BJ (cell line): ENCODE measurements at regions not wholly inside any gene's neighbourhood (a gene's known extent, or its start where the extent isn't known, plus 50 kb on each side); places are given as distances from the start of the nearest gene placed in this dataset.

Source experiments
- CTCF ChIA-PET: fragments of 350-600 bp; formaldehyde crosslinking; extraction: SDS; loops from one replicate; lab custom pipeline; 2021; ENCODE audit warnings: antibody characterized with exemption, inconsistent platforms; lab: Yijun Ruan, JAX
- POLR2A ChIA-PET: fragments of 300-600 bp; sonication (Branson Sonifier 250); formaldehyde crosslinking; extraction: SDS; loops from one replicate; lab custom pipeline; 2021; ENCODE audit warnings: antibody characterized with exemption; lab: Charles Lee
- DNase-seq: peaks from one replicate; pipeline ENCODE4 v3.0.0-alpha.2; 2011; ENCODE audit warnings: low read depth
- H3K27me3 ChIP-seq: 2 replicates; pipeline ENCODE4 v1.6.0; 2011; ENCODE audit warnings: low read length; ENCODE audit not compliant: control insufficient read depth, insufficient read depth
- H3K36me3 ChIP-seq: 2 replicates; pipeline ENCODE4 v1.5.1; 2011; ENCODE audit warnings: low read length; ENCODE audit not compliant: control insufficient read depth, insufficient read depth
- H3K4me3 ChIP-seq: 2 replicates; pipeline ENCODE4 v1.5.1; 2011; ENCODE audit warnings: low read depth, mild to moderate bottlenecking, control low read depth, low read length
- CTCF ChIP-seq: IDR thresholded peaks from 2 replicates; pipeline ENCODE4 v1.5.1; 2011; ENCODE audit warnings: low read depth, mild to moderate bottlenecking, control low read depth, inconsistent platforms, low read length, moderate library complexity; ENCODE audit not compliant: insufficient read depth

GRCh38 chr2:188117706-188118105, 174.0 kb upstream of the GULP1 start:
- H3K27me3 ChIP-seq = no peaks in the 10 kb centered on the region
- DNase-seq = no peak
- TF ChIP-seq CTCF = no peak

GRCh38 chr2:188118431-188118830, 173.2 kb upstream of the GULP1 start:
- CTCF ChIA-PET = no interaction called here
- Histone ChIP-seq H3K27me3 (no peaks in the 10 kb centered on the region), H3K36me3 (no peaks in the 10 kb centered on the region), H3K4me3 (no peak overlapping the region)
- no peak for DNase-seq
- POLR2A ChIA-PET = no interaction called here
- TF ChIP-seq CTCF = no peak

More at GRCh38 chr2:188117706-188118105, 174.0 kb upstream of the GULP1 start:
- POLR2A ChIA-PET = no interaction called here
- Histone ChIP-seq H3K36me3 (no peaks in the 10 kb centered on the region), H3K4me3 (no peak overlapping the region)
- CTCF ChIA-PET = no interaction called here

GRCh38 chr2:188119112-188119838, 172.4 kb upstream of the GULP1 start:
- DNase-seq = no peak
- CTCF ChIA-PET = interaction anchor here (0.5 to 1.0 kb wide), 2 partner anchors 49 to 250 kb away, joined by 3 read pairs; no protein-coding TSS in a partner anchor
- POLR2A ChIA-PET = no interaction called here
- no peak for TF ChIP-seq CTCF
- Histone ChIP-seq H3K27me3 (no peaks in the 10 kb centered on the region), H3K4me3 (no peak overlapping the region), H3K36me3 (no peaks in the 10 kb centered on the region)

GRCh38 chr2:188122985-188123384, 168.7 kb upstream of the GULP1 start:
- no peak overlapping the region for H3K4me3 ChIP-seq
- TF ChIP-seq CTCF = no peak
- no peaks in the 10 kb centered on the region for H3K27me3 ChIP-seq
- no peaks in the 10 kb centered on the region for H3K36me3 ChIP-seq
- ChIA-PET CTCF (no interaction called here), POLR2A (no interaction called here)
- no peak for DNase-seq

GRCh38 chr2:188129677-188130076, 162.0 kb upstream of the GULP1 start:
- CTCF ChIA-PET = no interaction called here
- no peaks in the 10 kb centered on the region for H3K36me3 ChIP-seq
- POLR2A ChIA-PET = no interaction called here
- no peak for DNase-seq
- H3K4me3 ChIP-seq = no peak overlapping the region
- no peak for TF ChIP-seq CTCF
- no peaks in the 10 kb centered on the region for H3K27me3 ChIP-seq
